LNCaP clone FGC (cell line): ENCODE measurements at regions not wholly inside any gene's neighbourhood (a gene's known extent, or its start where the extent isn't known, plus 50 kb on each side); places are given as distances from the start of the nearest gene placed in this dataset.

Experiments
- DNase-seq: peaks from one replicate; pipeline ENCODE4 v3.0.0-alpha.2; 2011; ENCODE audit warnings: low read depth
- H3K4me3 ChIP-seq: 2 replicates; pipeline ENCODE4 v1.5.1; 2011; ENCODE audit warnings: mild to moderate bottlenecking, low read depth, low read length, control low read depth
- TF ChIP-seq, protein P1 (sequence below): IDR thresholded peaks from 2 replicates; pipeline ENCODE4 v1.5.1; 2012; ENCODE audit warnings: mild to moderate bottlenecking; ENCODE audit not compliant: control insufficient read depth, insufficient read depth; ENCODE audit errors: extremely low read depth

- H3K4me3 ChIP-seq = no peak overlapping the region
- TF ChIP-seq, protein P1, sequence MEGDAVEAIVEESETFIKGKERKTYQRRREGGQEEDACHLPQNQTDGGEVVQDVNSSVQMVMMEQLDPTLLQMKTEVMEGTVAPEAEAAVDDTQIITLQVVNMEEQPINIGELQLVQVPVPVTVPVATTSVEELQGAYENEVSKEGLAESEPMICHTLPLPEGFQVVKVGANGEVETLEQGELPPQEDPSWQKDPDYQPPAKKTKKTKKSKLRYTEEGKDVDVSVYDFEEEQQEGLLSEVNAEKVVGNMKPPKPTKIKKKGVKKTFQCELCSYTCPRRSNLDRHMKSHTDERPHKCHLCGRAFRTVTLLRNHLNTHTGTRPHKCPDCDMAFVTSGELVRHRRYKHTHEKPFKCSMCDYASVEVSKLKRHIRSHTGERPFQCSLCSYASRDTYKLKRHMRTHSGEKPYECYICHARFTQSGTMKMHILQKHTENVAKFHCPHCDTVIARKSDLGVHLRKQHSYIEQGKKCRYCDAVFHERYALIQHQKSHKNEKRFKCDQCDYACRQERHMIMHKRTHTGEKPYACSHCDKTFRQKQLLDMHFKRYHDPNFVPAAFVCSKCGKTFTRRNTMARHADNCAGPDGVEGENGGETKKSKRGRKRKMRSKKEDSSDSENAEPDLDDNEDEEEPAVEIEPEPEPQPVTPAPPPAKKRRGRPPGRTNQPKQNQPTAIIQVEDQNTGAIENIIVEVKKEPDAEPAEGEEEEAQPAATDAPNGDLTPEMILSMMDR = no peak
- DNase-seq = no peak
These were observed 353.4 kb upstream of the TBL1XR1 start for GRCh38 chr3:177550667-177551066.

- DNase-seq = no peak
- no peak overlapping the region for H3K4me3 ChIP-seq
- TF ChIP-seq, protein P1 = no peak
These were observed 354.2 kb upstream of the TBL1XR1 start for GRCh38 chr3:177551431-177551836.

GRCh38 chr3:177552051-177552450, 354.8 kb upstream of the TBL1XR1 start:
- DNase-seq = no peak
- no peak overlapping the region for H3K4me3 ChIP-seq
- TF ChIP-seq, protein P1 = no peak

DNA sequence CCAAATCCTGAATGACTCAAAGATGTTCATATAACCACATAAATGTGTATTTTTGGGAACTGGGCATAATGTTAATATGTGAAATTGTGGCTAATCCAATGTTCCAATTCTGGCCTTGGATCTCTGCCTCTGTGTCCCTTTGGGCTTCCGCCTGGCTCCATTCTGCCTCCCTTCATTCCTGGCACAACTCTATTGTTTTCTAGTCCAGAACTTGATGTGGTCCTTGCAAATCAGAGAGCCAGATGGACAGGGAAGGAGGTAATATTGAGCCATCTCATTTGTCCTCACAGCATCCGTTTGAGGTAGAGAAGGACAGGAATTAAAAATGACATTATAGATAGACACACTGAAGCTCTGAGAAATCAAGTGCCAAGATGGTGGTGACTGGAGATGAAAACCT, 355.7 kb upstream of the TBL1XR1 start:
- DNase-seq = no peak
- no peak overlapping the region for H3K4me3 ChIP-seq
- TF ChIP-seq, protein P1 = no peak

DNA sequence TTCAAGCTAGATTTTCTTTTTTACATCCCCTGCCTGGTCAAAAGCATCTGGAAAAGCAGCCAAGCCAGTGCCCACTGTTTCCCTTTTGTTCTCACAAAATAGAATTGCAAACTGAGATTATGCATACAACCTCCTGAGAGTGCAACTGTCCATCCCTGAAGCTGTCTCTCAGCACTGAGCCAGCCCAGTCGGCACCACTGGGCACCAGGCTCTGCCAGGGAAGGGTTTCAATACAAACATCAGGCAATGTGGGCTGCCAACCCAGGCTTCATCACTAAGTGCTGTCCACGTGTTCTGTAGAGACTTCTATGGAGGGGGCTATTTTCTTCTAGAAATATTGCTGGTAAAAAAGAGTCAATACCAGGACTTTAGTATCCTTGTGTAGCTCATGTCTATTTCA, 356.3 kb upstream of the TBL1XR1 start:
- DNase-seq = no peak
- H3K4me3 ChIP-seq = no peak overlapping the region
- TF ChIP-seq, protein P1 = no peak

- TF ChIP-seq, protein P1 = no peak
- no peak for DNase-seq
- H3K4me3 ChIP-seq = no peak overlapping the region
These were observed 357.8 kb upstream of the TBL1XR1 start for GRCh38 chr3:177554895-177555759.

DNA sequence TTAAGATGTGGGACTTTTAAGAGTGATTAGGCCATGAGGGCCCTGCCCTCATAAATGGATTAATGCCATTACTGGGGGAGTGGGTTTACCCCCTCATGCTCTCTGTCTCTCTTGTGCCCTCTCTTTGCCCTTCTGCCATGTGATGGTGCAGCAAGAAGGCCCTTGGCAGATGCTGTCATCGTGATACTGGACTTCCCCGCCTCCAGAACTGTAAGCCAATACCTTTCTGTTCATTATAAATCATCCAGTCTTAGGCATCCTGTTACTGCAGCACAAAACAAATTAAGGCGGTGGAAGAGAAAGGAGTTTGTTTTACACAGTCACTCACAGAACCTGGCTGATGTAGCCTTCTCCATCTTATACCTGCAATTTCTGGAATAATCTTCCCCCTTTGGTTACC, 360.3 kb upstream of the TBL1XR1 start:
- H3K4me3 ChIP-seq = no peak overlapping the region
- DNase-seq = no peak
- TF ChIP-seq, protein P1 = no peak
